ENCODE measurements at regions not wholly inside any gene's neighbourhood (a gene's known extent, or its start where the extent isn't known, plus 50 kb on each side); places are given as distances from the start of the nearest gene placed in this dataset.

DNA sequence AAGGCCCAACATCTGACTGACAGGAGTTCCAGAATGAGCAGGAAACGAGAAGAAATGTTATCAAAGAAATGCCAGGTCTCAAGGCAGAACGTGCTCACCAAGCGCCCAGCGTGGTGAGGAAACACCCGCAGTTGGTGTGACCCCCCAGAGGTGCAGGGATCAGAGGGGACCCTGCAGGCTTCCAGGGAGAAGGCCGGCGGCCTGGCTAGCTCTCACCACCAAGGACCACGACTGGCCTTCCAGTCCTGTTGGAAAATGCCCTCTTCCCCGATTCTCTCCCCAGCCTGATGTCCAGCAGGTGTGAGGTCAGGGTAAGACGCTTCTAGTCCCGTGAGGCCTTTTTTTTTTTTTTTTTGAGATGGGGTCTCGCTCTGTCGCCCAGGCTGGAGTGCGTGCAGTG is 189.1 kb downstream of the IGLL1 start:
- H3K4me1 Mint-ChIP-seq (ENCODE audit: insufficient read depth, unreplicated experiment), result no peaks in the 10 kb centered on the region
- no peak overlapping the region for H3K27ac Mint-ChIP-seq (ENCODE audit: low read depth, unreplicated experiment)
- CTCF ChIA-PET, result interaction anchor here (1.1 to 1.2 kb wide), 2 partner anchors 66 to 148 kb away, joined by 3 read pairs; no protein-coding TSS in a partner anchor

DNA sequence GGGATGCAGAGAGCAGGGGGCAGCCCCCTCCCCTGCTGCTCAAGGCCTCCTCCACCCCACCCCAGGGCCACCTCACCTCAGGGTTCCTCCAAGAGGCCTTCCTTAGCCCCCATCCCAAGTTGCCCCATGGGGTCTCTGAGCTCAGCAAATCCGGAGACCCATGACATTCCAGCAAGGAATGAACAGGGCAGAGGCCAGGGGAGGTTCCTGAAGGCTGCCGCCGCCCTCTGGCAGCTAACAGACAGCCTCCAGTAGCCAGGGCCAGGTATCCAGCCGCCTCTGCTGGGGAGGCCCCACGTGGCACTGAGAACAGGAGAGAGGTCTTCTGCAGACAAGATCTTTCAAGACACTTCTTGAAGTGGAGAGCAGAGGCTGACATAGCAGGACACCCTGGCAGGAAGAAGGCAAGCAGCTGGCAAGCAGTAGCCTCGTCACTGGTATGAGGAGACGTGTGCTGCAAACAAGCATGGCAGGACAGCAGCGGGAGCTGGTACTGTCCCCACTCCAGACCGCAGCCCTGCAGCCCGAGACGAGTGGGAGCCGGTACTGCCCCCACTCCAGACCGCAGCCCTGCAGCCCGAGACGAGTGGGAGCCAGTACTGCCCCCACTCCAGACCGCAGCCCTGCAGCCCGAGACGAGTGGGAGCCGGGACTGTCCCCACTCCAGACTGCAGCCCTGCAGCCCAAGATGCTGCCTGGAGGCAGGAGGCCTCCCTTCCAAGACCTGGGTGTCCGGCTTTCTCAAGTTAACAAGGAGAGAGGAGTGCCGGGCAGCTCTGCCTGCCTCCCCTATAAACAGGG is 190.6 kb downstream of the IGLL1 start:
- ChIA-PET POLR2A (no interaction called here), CTCF (interaction anchor here (0.6 to 1.3 kb wide), 3 partner anchors 81 to 1377 kb away, joined by 3 to 4 read pairs (median 3); no protein-coding TSS in a partner anchor)
- DNase-seq (ENCODE audit: unreplicated experiment), result no peak
- H3K36me3 Mint-ChIP-seq (ENCODE audit: insufficient read depth, unreplicated experiment), result peaks cover 5% of the 10 kb centered on the region
- intact Hi-C loops (cut with micrococcal nuclease), result no loop called here
- H3K4me3 Mint-ChIP-seq (ENCODE audit: unreplicated experiment), result no peak overlapping the region
- no peak overlapping the region for H3K27ac Mint-ChIP-seq (ENCODE audit: low read depth, unreplicated experiment)
- no peaks in the 10 kb centered on the region for H3K27me3 Mint-ChIP-seq (ENCODE audit: insufficient read depth, unreplicated experiment)
- no TSS peak for BruUV-seq (replicated peaks)
- no peaks in the 10 kb centered on the region for H3K4me1 Mint-ChIP-seq (ENCODE audit: insufficient read depth, unreplicated experiment)
- no peaks in the 10 kb centered on the region for H3K9me3 Mint-ChIP-seq (ENCODE audit: unreplicated experiment)
- TF ChIP-seq, protein P1, sequence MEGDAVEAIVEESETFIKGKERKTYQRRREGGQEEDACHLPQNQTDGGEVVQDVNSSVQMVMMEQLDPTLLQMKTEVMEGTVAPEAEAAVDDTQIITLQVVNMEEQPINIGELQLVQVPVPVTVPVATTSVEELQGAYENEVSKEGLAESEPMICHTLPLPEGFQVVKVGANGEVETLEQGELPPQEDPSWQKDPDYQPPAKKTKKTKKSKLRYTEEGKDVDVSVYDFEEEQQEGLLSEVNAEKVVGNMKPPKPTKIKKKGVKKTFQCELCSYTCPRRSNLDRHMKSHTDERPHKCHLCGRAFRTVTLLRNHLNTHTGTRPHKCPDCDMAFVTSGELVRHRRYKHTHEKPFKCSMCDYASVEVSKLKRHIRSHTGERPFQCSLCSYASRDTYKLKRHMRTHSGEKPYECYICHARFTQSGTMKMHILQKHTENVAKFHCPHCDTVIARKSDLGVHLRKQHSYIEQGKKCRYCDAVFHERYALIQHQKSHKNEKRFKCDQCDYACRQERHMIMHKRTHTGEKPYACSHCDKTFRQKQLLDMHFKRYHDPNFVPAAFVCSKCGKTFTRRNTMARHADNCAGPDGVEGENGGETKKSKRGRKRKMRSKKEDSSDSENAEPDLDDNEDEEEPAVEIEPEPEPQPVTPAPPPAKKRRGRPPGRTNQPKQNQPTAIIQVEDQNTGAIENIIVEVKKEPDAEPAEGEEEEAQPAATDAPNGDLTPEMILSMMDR (IDR thresholded peaks at IDR 0.05; ENCODE audit: unreplicated experiment), result no peak

More for the DNA sequence above, 189.1 kb downstream of the IGLL1 start:
- POLR2A ChIA-PET, result no interaction called here
- H3K36me3 Mint-ChIP-seq (ENCODE audit: insufficient read depth, unreplicated experiment), result no peaks in the 10 kb centered on the region
- intact Hi-C loops (cut with micrococcal nuclease), result no loop called here
- TF ChIP-seq, protein P1 (IDR thresholded peaks at IDR 0.05; ENCODE audit: unreplicated experiment), result no peak
- no peak overlapping the region for H3K4me3 Mint-ChIP-seq (ENCODE audit: unreplicated experiment)
- no peaks in the 10 kb centered on the region for H3K27me3 Mint-ChIP-seq (ENCODE audit: insufficient read depth, unreplicated experiment)
- H3K9me3 Mint-ChIP-seq (ENCODE audit: unreplicated experiment), result no peaks in the 10 kb centered on the region
- DNase-seq (ENCODE audit: unreplicated experiment), result no peak
- no TSS peak for BruUV-seq (replicated peaks)

DNA sequence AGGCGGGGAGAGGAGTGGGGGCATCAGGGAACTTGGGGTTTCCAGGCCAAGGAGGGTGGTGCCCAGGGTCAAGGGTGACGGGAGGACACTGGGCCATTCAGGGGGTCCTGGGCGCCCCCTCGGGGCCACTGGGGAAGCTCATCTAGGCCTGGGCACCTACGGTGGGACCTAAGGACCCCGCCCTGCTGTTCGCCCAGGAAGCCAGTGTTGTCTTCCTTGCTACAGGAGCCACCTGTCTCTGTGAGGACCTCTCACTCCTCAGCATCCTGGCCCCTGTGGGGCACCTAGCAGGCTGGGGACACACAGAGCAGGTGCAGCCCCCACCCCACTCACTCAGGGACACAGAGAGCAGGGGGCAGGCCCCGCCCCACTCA is 191.6 kb downstream of the IGLL1 start:
- Mint-ChIP-seq H3K27me3 (ENCODE audit: insufficient read depth, unreplicated experiment) (no peaks in the 10 kb centered on the region), H3K36me3 (ENCODE audit: insufficient read depth, unreplicated experiment) (peaks cover 5% of the 10 kb centered on the region), H3K4me3 (ENCODE audit: unreplicated experiment) (no peak overlapping the region), H3K9me3 (ENCODE audit: unreplicated experiment) (no peaks in the 10 kb centered on the region), H3K4me1 (ENCODE audit: insufficient read depth, unreplicated experiment) (no peaks in the 10 kb centered on the region), H3K27ac (ENCODE audit: low read depth, unreplicated experiment) (no peak overlapping the region)
- ChIA-PET CTCF (interaction anchor here (1.1 kb wide), 1 partner anchor 74 kb away, joined by 7 read pairs; no protein-coding TSS in a partner anchor), POLR2A (no interaction called here)
- no peak for DNase-seq (ENCODE audit: unreplicated experiment)
- TF ChIP-seq, protein P1 (IDR thresholded peaks at IDR 0.05; ENCODE audit: unreplicated experiment), result no peak
- intact Hi-C loops (cut with micrococcal nuclease), result no loop called here
- BruUV-seq (replicated peaks), result no TSS peak

DNA sequence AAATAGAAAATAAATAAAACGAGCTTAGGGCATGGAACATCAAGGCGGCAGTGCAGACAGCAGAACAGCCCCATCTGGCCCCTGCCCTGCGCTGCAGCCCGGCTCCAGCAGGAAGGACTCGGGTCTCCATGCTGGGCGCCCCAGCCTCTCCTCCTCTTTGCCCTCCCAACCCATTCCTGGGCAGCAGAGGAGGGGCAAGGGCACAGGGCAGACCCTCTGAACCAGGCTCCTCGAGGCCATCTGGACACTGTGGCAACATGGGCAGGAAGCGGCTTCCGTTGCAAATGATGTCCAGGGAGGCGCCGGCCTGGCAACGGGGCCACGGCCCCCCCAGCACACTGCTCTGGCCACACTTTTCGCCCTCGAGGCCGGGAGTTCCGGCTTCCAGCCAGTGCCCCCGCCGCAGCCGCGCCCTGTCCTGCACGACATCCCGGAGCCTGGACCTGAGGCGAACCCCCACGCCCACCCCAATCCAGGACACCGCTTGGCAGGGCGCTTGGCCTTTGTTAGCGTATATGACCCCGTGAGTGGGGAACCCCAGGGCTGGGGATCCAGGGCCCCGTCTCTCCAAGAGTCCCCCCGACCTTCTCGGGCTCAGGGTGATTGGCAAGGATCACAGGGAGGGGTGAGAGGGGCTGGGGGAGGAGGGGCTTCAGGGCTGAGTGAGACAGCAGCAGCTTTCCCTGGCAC is 192.1 kb downstream of the IGLL1 start:
- Mint-ChIP-seq H3K36me3 (ENCODE audit: insufficient read depth, unreplicated experiment) (peaks cover 5% of the 10 kb centered on the region), H3K9me3 (ENCODE audit: unreplicated experiment) (no peaks in the 10 kb centered on the region), H3K4me3 (ENCODE audit: unreplicated experiment) (no peak overlapping the region), H3K27me3 (ENCODE audit: insufficient read depth, unreplicated experiment) (no peaks in the 10 kb centered on the region), H3K27ac (ENCODE audit: low read depth, unreplicated experiment) (no peak overlapping the region), H3K4me1 (ENCODE audit: insufficient read depth, unreplicated experiment) (no peaks in the 10 kb centered on the region)
- no TSS peak for BruUV-seq (replicated peaks)
- CTCF ChIA-PET, result interaction anchor here (0.6 to 1.2 kb wide), 8 partner anchors 8 to 461 kb away, joined by 3 to 9 read pairs (median 4); no protein-coding TSS in a partner anchor
- DNase-seq (ENCODE audit: unreplicated experiment), result no peak
- TF ChIP-seq, protein P1 (IDR thresholded peaks at IDR 0.05; ENCODE audit: unreplicated experiment), result no peak
- POLR2A ChIA-PET, result no interaction called here
- intact Hi-C loops (cut with micrococcal nuclease), result no loop called here

Data from MCF 10A (cell line).